Activated T-helper 1 cell treated with anti-CD3 and anti-CD28 coated beads, Interleukin-12 subunit alpha, Interleukin-12 subunit beta, Interleukin-2, Interleukin-4 antibody, amounts not matched to agents 30 ng/mL and 10 ng/mL and 1 ng/mL, durations not matched to agents 14 hours and 24 hours and 36 hours (primary cell): ENCODE measurements at regions not wholly inside any gene's neighbourhood (a gene's known extent, or its start where the extent isn't known, plus 50 kb on each side); places are given as distances from the start of the nearest gene placed in this dataset.

Experiments used
- DNase-seq: peaks from one replicate; pipeline ENCODE4 v3.0.0; 2021; ENCODE audit warnings: low spot score
- H3K27ac Mint-ChIP-seq: one replicate; pipeline ENCODE4 v1.8.0; 2021; ENCODE audit warnings: mild to moderate bottlenecking, mixed read lengths
- H3K27me3 Mint-ChIP-seq: one replicate; pipeline ENCODE4 v1.8.0; 2022; ENCODE audit warnings: mild to moderate bottlenecking, moderate library complexity, mixed read lengths; ENCODE audit not compliant: insufficient read depth
- H3K36me3 Mint-ChIP-seq: one replicate; pipeline ENCODE4 v1.8.0; 2021; ENCODE audit warnings: low read depth, mixed read lengths
- H3K4me1 Mint-ChIP-seq: one replicate; pipeline ENCODE4 v1.8.0; 2021; ENCODE audit warnings: low read depth, mixed read lengths
- H3K4me3 Mint-ChIP-seq: one replicate; pipeline ENCODE4 v1.8.0; 2021; ENCODE audit warnings: mild to moderate bottlenecking, moderate library complexity, mixed read lengths
- H3K9me3 Mint-ChIP-seq: one replicate; pipeline ENCODE4 v1.8.0; 2021; ENCODE audit warnings: mixed read lengths
- intact Hi-C: fragments of 100-400 bp; cut with micrococcal nuclease; formaldehyde crosslinking; loops from one replicate; pipeline ENCODE4 v1.15.1; 2024

GRCh38 chr11:19474954-19475721 lies 234.4 kb upstream of the E2F8 start:
- Mint-ChIP-seq H3K4me3 (no peak overlapping the region), H3K4me1 (no peaks in the 10 kb centered on the region), H3K36me3 (no peaks in the 10 kb centered on the region), H3K27me3 (no peaks in the 10 kb centered on the region), H3K9me3 (no peaks in the 10 kb centered on the region), H3K27ac (no peak overlapping the region)
- intact Hi-C loops: no loop called here
- DNase-seq: no peak

DNA sequence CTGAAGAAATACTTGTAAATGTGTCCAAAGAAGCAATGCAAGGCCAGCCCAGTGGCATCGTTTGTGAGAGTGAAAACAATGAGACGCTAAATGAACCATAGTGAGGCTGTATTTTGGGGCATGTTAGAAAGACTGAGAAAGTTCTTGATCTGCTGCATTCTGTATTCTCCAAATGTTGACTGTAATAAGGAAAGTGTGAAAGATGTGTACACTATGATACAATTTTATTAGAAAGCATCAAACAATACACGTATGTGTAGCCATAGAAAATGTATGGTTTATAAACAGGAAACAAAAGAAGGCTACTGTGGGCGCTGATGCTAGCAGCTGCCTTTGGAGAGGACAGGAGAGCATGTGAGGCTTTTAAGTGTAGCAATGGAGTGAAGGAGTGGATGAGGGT lies 233.5 kb upstream of the E2F8 start:
- intact Hi-C loops: no loop called here
- H3K27ac Mint-ChIP-seq: no peak overlapping the region
- H3K4me3 Mint-ChIP-seq: no peak overlapping the region
- H3K9me3 Mint-ChIP-seq: no peaks in the 10 kb centered on the region
- H3K4me1 Mint-ChIP-seq: no peaks in the 10 kb centered on the region
- no peaks in the 10 kb centered on the region for H3K27me3 Mint-ChIP-seq
- no peak for DNase-seq
- H3K36me3 Mint-ChIP-seq: no peaks in the 10 kb centered on the region

- Mint-ChIP-seq H3K4me3 (no peak overlapping the region), H3K27ac (no peak overlapping the region), H3K27me3 (no peaks in the 10 kb centered on the region), H3K4me1 (no peaks in the 10 kb centered on the region), H3K36me3 (no peaks in the 10 kb centered on the region), H3K9me3 (no peaks in the 10 kb centered on the region)
- DNase-seq: no peak
- intact Hi-C loops: no loop called here
Observed at GRCh38 chr11:19472679-19473078, 231.9 kb upstream of the E2F8 start.

- Mint-ChIP-seq H3K36me3 (no peaks in the 10 kb centered on the region), H3K9me3 (no peaks in the 10 kb centered on the region), H3K4me1 (no peaks in the 10 kb centered on the region), H3K27me3 (peaks cover 6% of the 10 kb centered on the region), H3K4me3 (no peak overlapping the region), H3K27ac (no peak overlapping the region)
- intact Hi-C loops: no loop called here
- no peak for DNase-seq
Observed at GRCh38 chr11:19467904-19468303, 227.2 kb upstream of the E2F8 start.

DNA sequence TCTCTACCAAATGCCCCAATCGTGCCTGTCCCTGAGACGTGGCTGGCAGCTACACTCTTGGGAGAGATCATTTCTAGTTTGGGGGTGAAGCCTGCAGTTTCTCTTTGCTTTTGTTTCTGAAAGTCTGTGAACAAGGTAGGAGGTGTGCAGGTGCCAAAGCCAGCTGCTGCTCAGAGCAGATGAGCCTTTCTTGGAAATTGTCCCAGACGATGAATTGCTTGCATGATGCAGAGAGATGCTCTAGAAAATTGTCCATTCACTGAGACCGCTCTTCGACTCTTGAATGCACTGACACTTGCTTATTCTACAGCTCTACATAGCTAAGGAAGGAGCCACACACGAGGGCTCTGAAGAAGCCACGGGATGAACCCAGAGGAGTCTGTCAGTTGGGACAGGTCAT lies 225.6 kb upstream of the E2F8 start:
- H3K27ac Mint-ChIP-seq: no peak overlapping the region
- no peaks in the 10 kb centered on the region for H3K4me1 Mint-ChIP-seq
- DNase-seq: no peak
- peaks cover 6% of the 10 kb centered on the region for H3K27me3 Mint-ChIP-seq
- H3K9me3 Mint-ChIP-seq: no peaks in the 10 kb centered on the region
- H3K4me3 Mint-ChIP-seq: no peak overlapping the region
- intact Hi-C loops: no loop called here
- no peaks in the 10 kb centered on the region for H3K36me3 Mint-ChIP-seq

DNA sequence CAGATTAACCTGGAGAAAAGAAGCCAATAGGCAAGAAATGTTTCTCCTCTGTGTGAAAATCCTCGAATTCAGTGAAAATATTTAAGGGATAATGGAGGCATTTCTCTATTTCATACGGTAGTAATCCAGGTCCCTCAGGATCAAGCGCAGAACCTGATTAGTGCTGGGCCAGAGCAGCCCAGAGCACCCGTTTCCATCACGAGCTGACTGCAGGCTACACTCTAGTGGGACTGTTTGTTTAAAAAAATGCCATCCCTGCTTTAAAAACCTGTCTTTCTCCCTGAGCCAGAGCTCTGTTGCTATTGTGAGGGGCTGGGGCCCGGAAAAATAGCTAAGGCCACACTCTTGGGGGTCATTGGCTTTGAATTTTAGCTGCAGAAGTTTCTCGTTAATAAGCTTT lies 223.2 kb upstream of the E2F8 start:
- intact Hi-C loops: no loop called here

DNA sequence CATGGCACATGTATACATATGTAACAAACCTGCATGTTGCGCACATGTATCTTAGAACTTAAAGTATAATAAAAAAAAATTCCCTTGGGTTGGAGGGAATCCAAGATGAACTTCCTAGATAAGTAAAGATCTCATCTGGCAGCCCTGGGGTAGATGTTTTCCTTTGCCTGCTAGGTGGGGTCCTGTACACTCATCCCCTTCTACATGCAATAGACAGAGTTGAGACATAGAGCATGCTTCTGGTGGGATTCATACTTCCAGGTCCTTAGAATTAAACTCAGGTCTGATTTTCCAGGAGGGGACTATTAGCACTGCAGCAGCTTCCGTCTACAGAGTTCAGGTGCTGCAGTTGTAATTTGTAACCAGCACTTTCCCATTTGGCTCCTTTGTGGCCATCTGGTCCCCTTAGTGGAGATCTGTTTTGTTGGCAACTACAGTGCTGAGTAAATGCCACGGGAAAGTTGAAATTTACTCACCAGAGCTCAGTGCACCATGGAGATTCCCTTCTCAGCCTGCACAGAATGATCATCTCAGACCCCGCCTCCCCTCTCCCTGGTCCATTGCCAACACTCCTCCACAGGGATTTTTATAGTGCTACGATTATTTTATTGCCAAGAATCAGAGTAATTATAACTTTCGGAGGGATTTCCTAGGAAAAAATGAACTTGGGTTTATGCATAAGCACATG lies 220.1 kb upstream of the E2F8 start:
- H3K9me3 Mint-ChIP-seq: no peaks in the 10 kb centered on the region
- no peak for DNase-seq
- no peak overlapping the region for H3K4me3 Mint-ChIP-seq
- H3K4me1 Mint-ChIP-seq: no peaks in the 10 kb centered on the region
- H3K36me3 Mint-ChIP-seq: no peaks in the 10 kb centered on the region
- peaks cover 4% of the 10 kb centered on the region for H3K27me3 Mint-ChIP-seq
- intact Hi-C loops: no loop called here
- H3K27ac Mint-ChIP-seq: no peak overlapping the region

More for the DNA sequence above, 223.2 kb upstream of the E2F8 start:
- H3K27ac Mint-ChIP-seq: no peak overlapping the region
- peaks cover 6% of the 10 kb centered on the region for H3K27me3 Mint-ChIP-seq
- no peak overlapping the region for H3K4me3 Mint-ChIP-seq
- no peaks in the 10 kb centered on the region for H3K9me3 Mint-ChIP-seq
- no peaks in the 10 kb centered on the region for H3K36me3 Mint-ChIP-seq
- DNase-seq: no peak
- H3K4me1 Mint-ChIP-seq: no peaks in the 10 kb centered on the region

DNA sequence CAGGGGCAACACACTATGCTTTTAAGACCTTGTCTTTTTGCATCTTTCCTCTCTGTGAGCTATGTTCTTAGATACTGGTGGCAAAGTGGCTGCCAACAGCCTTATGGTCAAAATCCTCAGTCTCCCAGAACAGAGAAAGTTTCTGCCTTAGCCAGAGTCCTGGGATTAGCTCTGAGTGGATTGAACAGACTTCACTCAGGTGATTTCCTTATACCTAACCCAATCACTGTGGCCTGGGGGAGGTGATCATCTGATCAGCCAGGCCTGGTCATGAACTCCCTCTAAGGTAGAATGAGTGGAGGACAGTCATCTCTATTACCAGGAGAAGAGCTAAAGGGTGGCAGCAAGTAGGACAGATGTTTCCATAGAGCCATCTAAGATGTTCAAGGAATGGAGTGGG lies 218.5 kb upstream of the E2F8 start:
- no peaks in the 10 kb centered on the region for H3K4me1 Mint-ChIP-seq
- H3K4me3 Mint-ChIP-seq: no peak overlapping the region
- peaks cover 6% of the 10 kb centered on the region for H3K27me3 Mint-ChIP-seq
- no peaks in the 10 kb centered on the region for H3K36me3 Mint-ChIP-seq
- no peak for DNase-seq
- no peaks in the 10 kb centered on the region for H3K9me3 Mint-ChIP-seq
- no peak overlapping the region for H3K27ac Mint-ChIP-seq
- intact Hi-C loops: no loop called here

- intact Hi-C loops: no loop called here
- Mint-ChIP-seq H3K4me3 (no peak overlapping the region), H3K27me3 (peaks cover 6% of the 10 kb centered on the region), H3K27ac (no peak overlapping the region), H3K4me1 (no peaks in the 10 kb centered on the region), H3K9me3 (no peaks in the 10 kb centered on the region), H3K36me3 (no peaks in the 10 kb centered on the region)
- DNase-seq: no peak
Observed at GRCh38 chr11:19458721-19459120, 218.0 kb upstream of the E2F8 start.

- DNase-seq: no peak
- no peaks in the 10 kb centered on the region for H3K36me3 Mint-ChIP-seq
- peaks cover 3% of the 10 kb centered on the region for H3K27me3 Mint-ChIP-seq
- H3K4me1 Mint-ChIP-seq: no peaks in the 10 kb centered on the region
- H3K4me3 Mint-ChIP-seq: no peak overlapping the region
- H3K27ac Mint-ChIP-seq: no peak overlapping the region
- H3K9me3 Mint-ChIP-seq: no peaks in the 10 kb centered on the region
- intact Hi-C loops: no loop called here
Observed at GRCh38 chr11:19458231-19458630, 217.5 kb upstream of the E2F8 start.

- Mint-ChIP-seq H3K9me3 (no peaks in the 10 kb centered on the region), H3K27me3 (peaks cover 3% of the 10 kb centered on the region), H3K36me3 (no peaks in the 10 kb centered on the region), H3K4me3 (no peak overlapping the region), H3K4me1 (no peaks in the 10 kb centered on the region), H3K27ac (no peak overlapping the region)
- DNase-seq: no peak
- intact Hi-C loops: no loop called here
Observed at GRCh38 chr11:19455731-19456130, 215.0 kb upstream of the E2F8 start.

DNA sequence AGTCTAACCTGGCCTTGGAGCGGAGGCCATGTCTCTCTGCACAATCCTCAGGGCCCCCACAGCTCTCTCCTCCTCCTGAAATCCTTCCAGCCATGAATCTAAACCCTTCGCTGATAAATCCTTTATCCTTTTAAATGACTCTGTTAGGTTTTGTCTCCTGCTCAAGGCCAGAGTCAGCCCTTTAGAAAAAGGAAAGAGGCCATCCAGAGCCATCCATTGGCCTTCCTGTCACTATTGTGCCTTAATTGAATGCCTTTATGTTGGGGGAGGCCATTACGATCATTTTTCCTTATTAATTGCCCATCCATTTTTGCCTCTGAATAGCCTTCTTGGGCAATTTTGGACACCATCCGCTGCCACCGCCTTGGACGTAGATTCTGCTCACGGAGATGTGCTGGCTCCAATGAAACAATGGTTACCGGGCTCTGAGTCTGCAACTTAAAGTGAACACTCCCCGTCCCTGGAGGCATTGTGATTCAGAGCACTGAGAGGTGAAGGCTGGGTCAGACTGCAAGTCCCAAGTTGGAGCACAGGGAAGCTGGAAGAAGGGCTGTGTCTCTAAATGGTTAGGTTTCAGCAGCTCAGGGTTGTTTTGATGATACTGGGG lies 213.0 kb upstream of the E2F8 start:
- no peaks in the 10 kb centered on the region for H3K9me3 Mint-ChIP-seq
- no peak overlapping the region for H3K4me3 Mint-ChIP-seq
- peaks cover 3% of the 10 kb centered on the region for H3K27me3 Mint-ChIP-seq
- no peaks in the 10 kb centered on the region for H3K4me1 Mint-ChIP-seq
- intact Hi-C loops: no loop called here
- no peak overlapping the region for H3K27ac Mint-ChIP-seq
- H3K36me3 Mint-ChIP-seq: no peaks in the 10 kb centered on the region
- no peak for DNase-seq

DNA sequence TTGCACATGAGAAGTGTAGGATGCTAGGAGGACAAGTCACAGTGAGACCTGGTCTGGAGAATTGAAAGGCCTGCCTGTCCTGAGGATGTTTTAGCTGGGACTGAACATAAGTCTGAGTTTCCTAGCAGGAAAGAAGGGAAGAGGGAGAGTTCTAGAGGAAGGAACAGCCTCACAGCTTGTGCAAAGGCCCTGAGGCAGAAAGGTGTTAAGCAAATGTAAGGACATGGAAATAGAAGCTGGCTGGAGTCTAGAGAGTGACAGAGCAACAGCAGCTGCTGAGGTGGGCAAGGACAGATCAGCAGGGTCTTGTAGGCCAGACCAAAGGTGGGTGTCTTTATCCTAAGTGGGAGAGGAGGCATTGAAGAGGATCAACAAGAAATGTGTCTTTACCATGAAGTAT lies 210.9 kb upstream of the E2F8 start:
- no peaks in the 10 kb centered on the region for H3K4me1 Mint-ChIP-seq
- no peaks in the 10 kb centered on the region for H3K9me3 Mint-ChIP-seq
- peaks cover 3% of the 10 kb centered on the region for H3K27me3 Mint-ChIP-seq
- no peaks in the 10 kb centered on the region for H3K36me3 Mint-ChIP-seq
- DNase-seq: no peak
- H3K4me3 Mint-ChIP-seq: no peak overlapping the region
- no peak overlapping the region for H3K27ac Mint-ChIP-seq
- intact Hi-C loops: no loop called here
